GM12878 (cell line): ENCODE measurements at regions not wholly inside any gene's neighbourhood (a gene's known extent, or its start where the extent isn't known, plus 50 kb on each side); places are given as distances from the start of the nearest gene placed in this dataset.

ENCODE experiments used
- ATAC-seq: fragments of 200-7000 bp; cut with Tn5 transposase; 3 replicates; pipeline ENCODE4 v1.9.1; 2020; ENCODE audit warnings: mild to moderate bottlenecking, moderate library complexity
- BruUV-seq: library from RNA; stranded (reverse); fragments of 400-500 nt; replicated peaks from 2 replicates; lab custom pipeline; 2021; lab: Mats Ljungman, UMichigan
- CTCF ChIA-PET: fragments of 300-600 bp; sonication (Branson Sonifier 250); formaldehyde crosslinking; extraction: SDS; loops from one replicate; lab custom pipeline; 2021; ENCODE audit warnings: inconsistent platforms; lab: Yijun Ruan, JAX
- POLR2A ChIA-PET: fragments of 350-600 bp; formaldehyde crosslinking; extraction: SDS; loops from one replicate; lab custom pipeline; 2021; ENCODE audit warnings: inconsistent platforms; lab: Charles Lee
- RAD21 ChIA-PET: fragments of 300-600 bp; sonication (Branson Sonifier 250); formaldehyde crosslinking; loops from one replicate; lab custom pipeline; 2023; ENCODE audit warnings: antibody characterized with exemption; ENCODE audit not compliant: unreplicated experiment; lab: Charles Lee
- SMC1A ChIA-PET: fragments of 300-600 bp; sonication (Branson Sonifier 250); formaldehyde crosslinking; loops from one replicate; lab custom pipeline; 2023; ENCODE audit not compliant: unreplicated experiment, uncharacterized antibody; lab: Charles Lee
- DNase-seq: peaks from one replicate; pipeline ENCODE4 v3.0.0-alpha.2; 2011; ENCODE audit warnings: low read depth, low spot score
- FAIRE-seq: peaks from 3 replicates; lab custom pipeline; 2011; peaks lifted over from hg19 to GRCh38; lab: Jason Lieb, UNC
- H2AFZ ChIP-seq: 2 replicates; pipeline ENCODE4 v1.6.0; 2011; ENCODE audit warnings: low read depth, low read length, control low read depth; ENCODE audit not compliant: control insufficient read depth
- H3K27ac ChIP-seq: 2 replicates; pipeline ENCODE4 v1.5.1; 2011; ENCODE audit warnings: control low read depth; ENCODE audit not compliant: control insufficient read depth, insufficient read depth
- H3K27me3 ChIP-seq, 2 experiments: replicated peaks in 1 of 2; 2 replicates each; pipeline versions ENCODE4 v1.6.0 to v1.6.1; 2011; ENCODE audit warnings: low read length in 1 of 2; ENCODE audit not compliant: control insufficient read depth in 2 of 2, insufficient read depth in 2 of 2
- H3K36me3 ChIP-seq, 2 experiments: 2 replicates each; pipeline ENCODE4 v1.5.1; 2011; ENCODE audit warnings: low read length in 1 of 2; ENCODE audit not compliant: control insufficient read depth in 2 of 2, insufficient read depth in 2 of 2
- H3K4me1 ChIP-seq: 2 replicates; pipeline ENCODE4 v1.6.1; 2011; ENCODE audit warnings: mild to moderate bottlenecking, low read length, moderate library complexity, mixed read lengths; ENCODE audit not compliant: control insufficient read depth, insufficient read depth
- H3K4me2 ChIP-seq: 2 replicates; pipeline ENCODE4 v1.6.0; 2011; ENCODE audit warnings: control low read depth; ENCODE audit not compliant: control insufficient read depth, insufficient read depth
- H3K4me3 ChIP-seq: fragments of 200-600 bp; sonication (generic); 2 replicates; pipeline ENCODE4 v1.5.1; 2016
- H3K79me2 ChIP-seq: 2 replicates; pipeline ENCODE4 v1.6.0; 2011; ENCODE audit warnings: low read length; ENCODE audit not compliant: control insufficient read depth, insufficient read depth
- H3K9ac ChIP-seq: 2 replicates; pipeline ENCODE4 v1.8.0; 2011; ENCODE audit warnings: low read length, control low read depth, mixed read lengths; ENCODE audit not compliant: control insufficient read depth, insufficient read depth
- H3K9me3 ChIP-seq: replicated peaks from 3 replicates; pipeline ENCODE4 v1.5.1; 2011; ENCODE audit warnings: mild to moderate bottlenecking, low read length; ENCODE audit not compliant: control insufficient read depth, insufficient read depth
- H4K20me1 ChIP-seq: 2 replicates; pipeline ENCODE4 v1.6.0; 2011; ENCODE audit not compliant: control insufficient read depth, insufficient read depth
- CBX3 ChIP-seq: fragments of 200-600 bp; sonication (generic); IDR thresholded peaks from 2 replicates; pipeline ENCODE4 v1.6.1; 2016; ENCODE audit warnings: low read depth, borderline replicate concordance
- CBX5 ChIP-seq: sonication (generic); IDR thresholded peaks from 2 replicates; pipeline ENCODE4 v1.6.1; 2016; ENCODE audit warnings: low read depth, moderate library complexity, mild to moderate bottlenecking, inconsistent platforms
- EGR1 ChIP-seq, 2 experiments: IDR thresholded peaks; 1 replicate in 1 of 2; 2 replicates in 1 of 2; pipeline ENCODE4 v1.6.1; 2011 to 2012; ENCODE audit warnings: low read depth in 2 of 2, low read length in 2 of 2, borderline replicate concordance in 1 of 2, mild to moderate bottlenecking in 1 of 2, moderate library complexity in 1 of 2
- ETV6 ChIP-seq, 2 experiments: fragments of 450-650 bp in 1 of 2; IDR thresholded peaks in 1 of 2; conservative IDR thresholded peaks in 1 of 2; 2 replicates each; pipeline ENCODE4 v1.6.1; 2014; ENCODE audit warnings: antibody characterized with exemption in 1 of 2, borderline replicate concordance in 1 of 2, low read depth in 1 of 2, mild to moderate bottlenecking in 1 of 2, moderate library complexity in 1 of 2
- IRF3 ChIP-seq: fragments of 450-650 bp; IDR thresholded peaks from 2 replicates; pipeline ENCODE4 v1.6.1; 2014; ENCODE audit warnings: mild to moderate bottlenecking
- KAT2A ChIP-seq: conservative IDR thresholded peaks from 2 replicates; pipeline ENCODE4 v1.6.1; 2011; ENCODE audit warnings: low read depth, low read length; ENCODE audit not compliant: control insufficient read depth
- MXI1 ChIP-seq: fragments of 150-350 bp; IDR thresholded peaks from 2 replicates; pipeline ENCODE4 v1.6.1; 2011; ENCODE audit warnings: low read depth, mild to moderate bottlenecking, inconsistent platforms, low read length, improper control_type of control experiment
- NR2F1 ChIP-seq: fragments of 450-650 bp; conservative IDR thresholded peaks from 2 replicates; pipeline ENCODE4 v1.6.1; 2017; ENCODE audit warnings: mild to moderate bottlenecking
- RAD21 ChIP-seq: IDR thresholded peaks from 2 replicates; pipeline ENCODE4 v1.6.1; 2011; ENCODE audit warnings: mild to moderate bottlenecking, low read depth, low read length, moderate library complexity; ENCODE audit not compliant: insufficient read depth
- RAD51 ChIP-seq: fragments of 450-650 bp; IDR thresholded peaks from 2 replicates; pipeline ENCODE4 v1.6.1; 2016; ENCODE audit warnings: moderate library complexity, mild to moderate bottlenecking, inconsistent platforms
- SMC3 ChIP-seq: IDR thresholded peaks from 2 replicates; pipeline ENCODE4 v1.6.1; 2011; ENCODE audit warnings: low read length, improper control_type of control experiment, borderline replicate concordance
- SP1 ChIP-seq: IDR thresholded peaks from one replicate; pipeline ENCODE4 v1.6.1; 2011; ENCODE audit warnings: low read depth, low read length
- TAF1 ChIP-seq: IDR thresholded peaks from 2 replicates; pipeline ENCODE4 v1.6.1; 2011; ENCODE audit warnings: mild to moderate bottlenecking, low read depth, low read length, borderline replicate concordance
- ZBTB33 ChIP-seq: fragments of 450-650 bp; IDR thresholded peaks from 2 replicates; pipeline ENCODE4 v1.6.1; 2017; ENCODE audit warnings: mild to moderate bottlenecking
- in situ Hi-C: fragments of 300-500 bp; cut with MboI; formaldehyde crosslinking; loops from 9 replicates; pipeline ENCODE4 v1.14.3; 2018; ENCODE audit warnings: mixed read lengths
- intact Hi-C: fragments of 100-400 bp; cut with micrococcal nuclease; formaldehyde crosslinking; loops from one replicate; pipeline ENCODE4 v1.14.2; 2022; ENCODE audit not compliant: unreplicated experiment

- Histone ChIP-seq H3K27me3 (no peaks in the 10 kb centered on the region), H3K79me2 (no peaks in the 10 kb centered on the region), H3K4me3 (no peak overlapping the region), H3K4me1 (no peaks in the 10 kb centered on the region), H3K27ac (no peak overlapping the region), H2AFZ (no peak overlapping the region), H3K9me3 (no peaks in the 10 kb centered on the region), H3K9ac (no peak overlapping the region), H3K4me2 (no peak overlapping the region), H4K20me1 (no peaks in the 10 kb centered on the region), H3K36me3 (no peaks in the 10 kb centered on the region)
- TF ChIP-seq RAD51, result no peak
- TF ChIP-seq SMC3, result no peak
- TF ChIP-seq ZBTB33, result no peak
- no peak for TF ChIP-seq RAD21
- no peak for TF ChIP-seq EGR1 (IDR thresholded peaks at IDR 0.05; ENCODE audit: borderline replicate concordance in 1 of 2, low read depth in 2 of 2, low read length in 2 of 2)
- no peak for TF ChIP-seq CBX3
- no peak for TF ChIP-seq IRF3
- TF ChIP-seq KAT2A, result no peak
- no peak for TF ChIP-seq NR2F1
- TF ChIP-seq CBX5, result no peak
- no peak for TF ChIP-seq MXI1
- no peak for TF ChIP-seq SP1
- no peak for TF ChIP-seq TAF1
- TF ChIP-seq ETV6 (conservative IDR thresholded peaks at IDR 0.05 in 1 of 2, IDR thresholded peaks at IDR 0.05 in 1 of 2; ENCODE audit: borderline replicate concordance in 1 of 2, low read depth in 1 of 2), result no peak
- FAIRE-seq (no peak), DNase-seq (no peak), ATAC-seq (no peak)
- SMC1A ChIA-PET, result no interaction called here
- RAD21 ChIA-PET, result no interaction called here
- in situ Hi-C loops (no loop called here), intact Hi-C loops (no loop called here)
- CTCF ChIA-PET, result no interaction called here
- BruUV-seq, result no TSS peak
- POLR2A ChIA-PET, result no interaction called here
Observed at GRCh38 chr3:145307272-145307671, 853.7 kb downstream of the PLOD2 start.
